Transverse colon (tissue), 4 donors: ENCODE measurements at regions not wholly inside any gene's neighbourhood (a gene's known extent, or its start where the extent isn't known, plus 50 kb on each side); places are given as distances from the start of the nearest gene placed in this dataset.

Experiments
- EP300 ChIP-seq: sonication (generic); formaldehyde crosslinking; IDR thresholded peaks from one replicate; pipeline ENCODE4 v1.6.1; 2017; ENCODE audit warnings: antibody characterized with exemption, low read depth
- POLR2AphosphoS5 ChIP-seq, 3 donors: sonication (generic); formaldehyde crosslinking; IDR thresholded peaks; one replicate each; pipeline ENCODE4 v1.6.1; 2016; ENCODE audit warnings: antibody characterized with exemption in 3 of 3
- TF ChIP-seq, protein P1 (sequence below), 5 experiments: fragments of 200-600 bp in 3 of 5; fragments of 450-650 bp in 2 of 5; sonication (generic) in 3 of 5; IDR thresholded peaks; 1 replicate in 2 of 5; 2 replicates in 3 of 5; pipeline ENCODE4 v1.5.1; 2016 to 2017; ENCODE audit warnings: antibody characterized with exemption in 5 of 5, inconsistent platforms in 3 of 5, mild to moderate bottlenecking in 2 of 5, moderate library complexity in 1 of 5

DNA sequence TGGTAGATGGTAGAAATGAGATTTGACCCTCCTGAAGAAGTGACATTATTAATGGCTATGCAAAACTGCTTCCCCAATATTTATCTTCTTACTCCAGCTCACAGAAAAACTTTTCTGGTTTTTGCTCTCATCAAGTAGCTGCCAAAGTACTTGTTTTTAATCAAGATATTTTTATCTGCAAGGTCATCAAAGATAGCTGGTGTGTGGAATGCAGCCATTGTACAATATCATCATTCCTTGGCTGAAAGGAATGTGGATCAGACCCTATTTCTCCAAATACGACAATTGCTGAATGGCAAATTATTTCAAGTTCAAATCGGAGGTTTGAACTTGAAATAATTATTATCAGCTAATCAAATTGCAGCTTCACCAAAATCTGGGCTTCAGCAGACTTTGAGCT, 126.9 kb upstream of the SLC7A14 start:
- TF ChIP-seq, protein P1, sequence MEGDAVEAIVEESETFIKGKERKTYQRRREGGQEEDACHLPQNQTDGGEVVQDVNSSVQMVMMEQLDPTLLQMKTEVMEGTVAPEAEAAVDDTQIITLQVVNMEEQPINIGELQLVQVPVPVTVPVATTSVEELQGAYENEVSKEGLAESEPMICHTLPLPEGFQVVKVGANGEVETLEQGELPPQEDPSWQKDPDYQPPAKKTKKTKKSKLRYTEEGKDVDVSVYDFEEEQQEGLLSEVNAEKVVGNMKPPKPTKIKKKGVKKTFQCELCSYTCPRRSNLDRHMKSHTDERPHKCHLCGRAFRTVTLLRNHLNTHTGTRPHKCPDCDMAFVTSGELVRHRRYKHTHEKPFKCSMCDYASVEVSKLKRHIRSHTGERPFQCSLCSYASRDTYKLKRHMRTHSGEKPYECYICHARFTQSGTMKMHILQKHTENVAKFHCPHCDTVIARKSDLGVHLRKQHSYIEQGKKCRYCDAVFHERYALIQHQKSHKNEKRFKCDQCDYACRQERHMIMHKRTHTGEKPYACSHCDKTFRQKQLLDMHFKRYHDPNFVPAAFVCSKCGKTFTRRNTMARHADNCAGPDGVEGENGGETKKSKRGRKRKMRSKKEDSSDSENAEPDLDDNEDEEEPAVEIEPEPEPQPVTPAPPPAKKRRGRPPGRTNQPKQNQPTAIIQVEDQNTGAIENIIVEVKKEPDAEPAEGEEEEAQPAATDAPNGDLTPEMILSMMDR (IDR thresholded peaks at IDR 0.05), result no peak
- TF ChIP-seq EP300, result no peak
- no peak for TF ChIP-seq POLR2AphosphoS5 (IDR thresholded peaks at IDR 0.05)
